HG02870 (cell line): ENCODE measurements at regions not wholly inside any gene's neighbourhood (a gene's known extent, or its start where the extent isn't known, plus 50 kb on each side); places are given as distances from the start of the nearest gene placed in this dataset.
"Not testable (repeated sequence)": the region's sequence is repeated elsewhere in the genome, so short reads cannot be mapped to it uniquely, and the experiment has no call there.

ENCODE experiments used
- ATAC-seq: cut with Tn5 transposase; IDR thresholded peaks from one replicate; pipeline ENCODE4 v1.9.1; 2021; ENCODE audit warnings: mild to moderate bottlenecking, moderate library complexity; ENCODE audit not compliant: unreplicated experiment

GRCh38 chr13:78098249-78098648 is 179.6 kb upstream of the EDNRB start:
- no peak for ATAC-seq

- no peak for ATAC-seq
Observed at GRCh38 chr13:78096221-78096620, 177.6 kb upstream of the EDNRB start.

GRCh38 chr13:78087966-78088678 is 169.5 kb upstream of the EDNRB start:
- no peak for ATAC-seq

- no peak for ATAC-seq
Observed at GRCh38 chr13:78085434-78086225, 167.0 kb upstream of the EDNRB start.

GRCh38 chr13:78084401-78084800 is 165.8 kb upstream of the EDNRB start:
- no peak for ATAC-seq

GRCh38 chr13:78078168-78078567 is 159.5 kb upstream of the EDNRB start:
- no peak for ATAC-seq

- ATAC-seq = no peak
Observed at GRCh38 chr13:78067290-78067689, 148.7 kb upstream of the EDNRB start.

- ATAC-seq = no peak
Observed at GRCh38 chr13:78065141-78065540, 146.5 kb upstream of the EDNRB start.

- no peak for ATAC-seq
Observed at GRCh38 chr13:78061806-78062205, 143.2 kb upstream of the EDNRB start.

- ATAC-seq = no peak
Observed at GRCh38 chr13:78060966-78061365, 142.3 kb upstream of the EDNRB start.

GRCh38 chr13:78056865-78057264 is 138.2 kb upstream of the EDNRB start:
- not testable (repeated sequence) for ATAC-seq

- no peak for ATAC-seq
Observed at GRCh38 chr13:78054157-78054556, 135.5 kb upstream of the EDNRB start.

GRCh38 chr13:78047151-78047550 is 128.5 kb upstream of the EDNRB start:
- ATAC-seq = no peak

GRCh38 chr13:78046331-78046730 is 127.7 kb upstream of the EDNRB start:
- peak; percentile 59 for ATAC-seq

GRCh38 chr13:78045916-78046315 is 127.3 kb upstream of the EDNRB start:
- peak; percentile 8 for ATAC-seq

- not testable (repeated sequence) for ATAC-seq
Observed at GRCh38 chr13:78041366-78041765, 122.7 kb upstream of the EDNRB start.

- ATAC-seq = no peak
Observed at GRCh38 chr13:78040205-78040830, 121.7 kb upstream of the EDNRB start.

- ATAC-seq = no peak
Observed at GRCh38 chr13:78036841-78037240, 118.2 kb upstream of the EDNRB start.

- ATAC-seq = no peak
Observed at GRCh38 chr13:78035500-78035899, 116.9 kb upstream of the EDNRB start.

- ATAC-seq = no peak
Observed at GRCh38 chr13:78033509-78033908, 114.9 kb upstream of the EDNRB start.

- no peak for ATAC-seq
Observed at GRCh38 chr13:78032132-78032531, 113.5 kb upstream of the EDNRB start.

GRCh38 chr13:78030341-78030896 is 111.8 kb upstream of the EDNRB start:
- no peak for ATAC-seq
